ENCODE measurements at regions not wholly inside any gene's neighbourhood (a gene's known extent, or its start where the extent isn't known, plus 50 kb on each side); places are given as distances from the start of the nearest gene placed in this dataset.
A peak's percentile ranks its signal among the peaks of the same experiment; 100 is the strongest.

GRCh38 chr14:76551906-76552305 lies 176.0 kb downstream of the ESRRB start:
- DNase-seq (ENCODE audit: low spot score): no peak

- DNase-seq (ENCODE audit: low spot score): no peak
Observed at GRCh38 chr14:76564471-76565422, 188.8 kb downstream of the ESRRB start.

GRCh38 chr14:76566439-76566838 lies 190.5 kb downstream of the ESRRB start:
- no peak for DNase-seq (ENCODE audit: low spot score)

- DNase-seq (ENCODE audit: low spot score): no peak
Observed at GRCh38 chr14:76574416-76575095, 186.7 kb upstream of the VASH1 start.

- no peak for DNase-seq (ENCODE audit: low spot score)
Observed at GRCh38 chr14:76575108-76575507, 186.2 kb upstream of the VASH1 start.

- DNase-seq (ENCODE audit: low spot score): no peak
Observed at GRCh38 chr14:76576047-76576741, 185.1 kb upstream of the VASH1 start.

- DNase-seq (ENCODE audit: low spot score): no peak
Observed at GRCh38 chr14:76577090-76577489, 184.2 kb upstream of the VASH1 start.

GRCh38 chr14:76577837-76578236 lies 183.4 kb upstream of the VASH1 start:
- no peak for DNase-seq (ENCODE audit: low spot score)

- no peak for DNase-seq (ENCODE audit: low spot score)
Observed at GRCh38 chr14:76580399-76580798, 180.9 kb upstream of the VASH1 start.

GRCh38 chr14:76580967-76581366 lies 180.3 kb upstream of the VASH1 start:
- no peak for DNase-seq (ENCODE audit: low spot score)

GRCh38 chr14:76581592-76581991 lies 179.7 kb upstream of the VASH1 start:
- DNase-seq (ENCODE audit: low spot score): no peak

GRCh38 chr14:76582447-76582846 lies 178.8 kb upstream of the VASH1 start:
- DNase-seq (ENCODE audit: low spot score): no peak

- DNase-seq (ENCODE audit: low spot score): no peak
Observed at GRCh38 chr14:76583174-76583573, 178.1 kb upstream of the VASH1 start.

- no peak for DNase-seq (ENCODE audit: low spot score)
Observed at GRCh38 chr14:76583805-76584204, 177.5 kb upstream of the VASH1 start.

- no peak for DNase-seq (ENCODE audit: low spot score)
Observed at GRCh38 chr14:76584271-76584702, 177.0 kb upstream of the VASH1 start.

GRCh38 chr14:76585616-76586015 lies 175.7 kb upstream of the VASH1 start:
- no peak for DNase-seq (ENCODE audit: low spot score)

- DNase-seq (ENCODE audit: low spot score): no peak
Observed at GRCh38 chr14:76589246-76589645, 172.0 kb upstream of the VASH1 start.

GRCh38 chr14:76591266-76591665 lies 170.0 kb upstream of the VASH1 start:
- peak; percentile 6 for DNase-seq (ENCODE audit: low spot score)

GRCh38 chr14:76595266-76595665 lies 166.0 kb upstream of the VASH1 start:
- peak; percentile 48 for DNase-seq (ENCODE audit: low spot score)

GRCh38 chr14:76597387-76597786 lies 163.9 kb upstream of the VASH1 start:
- DNase-seq (ENCODE audit: low spot score): no peak

GRCh38 chr14:76599141-76599540 lies 162.1 kb upstream of the VASH1 start:
- no peak for DNase-seq (ENCODE audit: low spot score)

- DNase-seq (ENCODE audit: low spot score): no peak
Observed at GRCh38 chr14:76599559-76600287, 161.5 kb upstream of the VASH1 start.

Data from putamen (tissue), 1 donor.